HCT116 (cell line): ENCODE measurements at regions not wholly inside any gene's neighbourhood (a gene's known extent, or its start where the extent isn't known, plus 50 kb on each side); places are given as distances from the start of the nearest gene placed in this dataset.

Experiments used
- ATAC-seq: fragments of 200-7000 bp; cut with Tn5 transposase; 2 replicates; pipeline ENCODE4 v1.9.1; 2020; ENCODE audit warnings: mild to moderate bottlenecking, moderate library complexity
- BruUV-seq: library from RNA; stranded (reverse); fragments of 400-500 nt; replicated peaks from 2 replicates; lab custom pipeline; 2021; lab: Mats Ljungman, UMichigan
- CTCF ChIA-PET: fragments of 300-600 bp; sonication (Branson Sonifier 250); formaldehyde crosslinking; loops from one replicate; lab custom pipeline; 2021; ENCODE audit warnings: antibody characterized with exemption; lab: Charles Lee
- POLR2A ChIA-PET: fragments of 300-600, 350-600 bp; sonication (Branson Sonifier 250); formaldehyde crosslinking; loops from one replicate; lab custom pipeline; 2021; ENCODE audit warnings: antibody characterized with exemption; lab: Charles Lee
- RAD21 ChIA-PET, 2 experiments: fragments of 300-600 bp; sonication (Branson Sonifier 250); formaldehyde crosslinking; loops; one replicate each; lab custom pipeline; 2023; ENCODE audit warnings: low total read pairs in 2 of 2; ENCODE audit not compliant: uncharacterized antibody in 2 of 2, unreplicated experiment in 2 of 2, low non-redundant PET in 1 of 2; lab: Charles Lee
- DNase-seq: peaks from one replicate; pipeline ENCODE4 v3.0.0-alpha.2; 2010; ENCODE audit warnings: low read depth, low spot score
- H2AFZ ChIP-seq: fragments of 200-600 bp; shearing (Covaris generic), sonication (generic); 2 replicates; pipeline ENCODE4 v1.6.1; 2017; ENCODE audit warnings: low read depth, mixed run types, mixed read lengths, antibody characterized with exemption, low read length; ENCODE audit not compliant: poor library complexity, severe bottlenecking
- H3K27ac ChIP-seq: 2 replicates; pipeline ENCODE4 v1.5.1; 2012; ENCODE audit warnings: low read depth, low read length
- H3K27me3 ChIP-seq: fragments of 200-600 bp; sonication (generic); 2 replicates; pipeline ENCODE4 v1.6.1; 2016; ENCODE audit warnings: mixed run types, low read length, mixed read lengths; ENCODE audit not compliant: insufficient read depth
- H3K36me3 ChIP-seq, 2 experiments: fragments of 200-500 bp in 1 of 2; fragments of 200-600 bp in 1 of 2; sonication (Bioruptor generic) in 1 of 2; sonication (generic) in 1 of 2; 2 replicates each; pipeline versions ENCODE4 v1.5.1 to v1.6.1; 2014 to 2016; ENCODE audit warnings: low read length in 2 of 2, inconsistent platforms in 1 of 2, mixed read lengths in 1 of 2, mixed run types in 1 of 2; ENCODE audit not compliant: insufficient read depth in 2 of 2, control insufficient read depth in 1 of 2
- H3K4me1 ChIP-seq, 2 experiments: fragments of 200-600 bp in 1 of 2; sonication (generic) in 1 of 2; 2 replicates each; pipeline versions ENCODE4 v1.5.1 to v1.6.1; 2012 to 2017; ENCODE audit warnings: low read length in 2 of 2, inconsistent platforms in 1 of 2, mild to moderate bottlenecking in 1 of 2, mixed read lengths in 1 of 2, mixed run types in 1 of 2, moderate library complexity in 1 of 2; ENCODE audit not compliant: insufficient read depth in 2 of 2, control insufficient read depth in 1 of 2
- H3K4me2 ChIP-seq: fragments of 200-600 bp; sonication (generic); 2 replicates; pipeline ENCODE4 v1.6.1; 2017; ENCODE audit warnings: mixed run types, low read length, mixed read lengths
- H3K4me3 ChIP-seq, 2 experiments: fragments of 200-600 bp in 1 of 2; sonication (generic) in 1 of 2; replicated peaks in 1 of 2; 2 replicates each; pipeline ENCODE4 v1.5.1; 2011 to 2016; ENCODE audit warnings: low read length in 2 of 2, control low read depth in 1 of 2, low read depth in 1 of 2, mild to moderate bottlenecking in 1 of 2, mixed read lengths in 1 of 2, mixed run types in 1 of 2
- H3K79me2 ChIP-seq: fragments of 200-600 bp; sonication (generic); 2 replicates; pipeline ENCODE4 v1.6.1; 2017; ENCODE audit warnings: mild to moderate bottlenecking, mixed run types, low read length, moderate library complexity, mixed read lengths; ENCODE audit not compliant: insufficient read depth
- H3K9ac ChIP-seq: fragments of 200-600 bp; sonication (generic); 2 replicates; pipeline ENCODE4 v1.6.1; 2016; ENCODE audit warnings: low read length, mixed read lengths
- H3K9me2 ChIP-seq: fragments of 200-600 bp; sonication (generic), shearing (Covaris generic); 2 replicates; pipeline ENCODE4 v1.6.1; 2017; ENCODE audit warnings: mixed run types, mild to moderate bottlenecking, moderate library complexity; ENCODE audit not compliant: insufficient read depth
- H3K9me3 ChIP-seq, 2 experiments: fragments of 200-500 bp in 1 of 2; fragments of 200-600 bp in 1 of 2; sonication (Bioruptor generic) in 1 of 2; sonication (generic) in 1 of 2; 2 replicates each; pipeline ENCODE4 v1.6.1; 2014 to 2017; ENCODE audit warnings: low read length in 2 of 2, mixed read lengths in 2 of 2, inconsistent platforms in 1 of 2, low read depth in 1 of 2, mild to moderate bottlenecking in 1 of 2, mixed run types in 1 of 2, moderate library complexity in 1 of 2; ENCODE audit not compliant: control insufficient read depth in 1 of 2, insufficient read depth in 1 of 2
- H4K20me1 ChIP-seq: fragments of 200-600 bp; sonication (generic), shearing (Covaris generic); 2 replicates; pipeline ENCODE4 v1.6.1; 2017; ENCODE audit warnings: mixed run types, mild to moderate bottlenecking, moderate library complexity; ENCODE audit not compliant: insufficient read depth
- EGR1 ChIP-seq: IDR thresholded peaks from 2 replicates; pipeline ENCODE4 v1.6.1; 2012; ENCODE audit warnings: low read depth
- POLR2A ChIP-seq: IDR thresholded peaks from 2 replicates; pipeline ENCODE4 v1.7.0; 2011; ENCODE audit warnings: borderline replicate concordance; ENCODE audit not compliant: insufficient read depth, insufficient read length; ENCODE audit errors: extremely low read depth
- SIN3A ChIP-seq: IDR thresholded peaks from 2 replicates; pipeline ENCODE4 v1.6.1; 2012; ENCODE audit warnings: low read depth
- TCF7L2 ChIP-seq: IDR thresholded peaks from 2 replicates; pipeline ENCODE4 v1.7.0; 2011; ENCODE audit warnings: borderline replicate concordance, inconsistent platforms; ENCODE audit not compliant: insufficient read depth, insufficient read length; ENCODE audit errors: extremely low read depth
- intact Hi-C: fragments of 100-400 bp; cut with micrococcal nuclease; formaldehyde crosslinking; loops from 2 replicates; pipeline ENCODE4 v1.10.0; 2022
- TF ChIP-seq, protein P1 (sequence below), 3 experiments: fragments of 200-600 bp in 1 of 3; sonication (generic) in 1 of 3; IDR thresholded peaks in 2 of 3; conservative IDR thresholded peaks in 1 of 3; 2 replicates each; pipeline ENCODE4 v1.5.1; 2012 to 2017; ENCODE audit warnings: low read depth in 2 of 3, low read length in 2 of 3, antibody characterized with exemption in 1 of 3, borderline replicate concordance in 1 of 3, control low read depth in 1 of 3, mild to moderate bottlenecking in 1 of 3, mixed read lengths in 1 of 3, mixed run types in 1 of 3, moderate library complexity in 1 of 3; ENCODE audit not compliant: insufficient read depth in 1 of 3
- TF ChIP-seq, protein P2 (sequence below): IDR thresholded peaks from 2 replicates; pipeline ENCODE4 v1.6.1; 2011; ENCODE audit warnings: mild to moderate bottlenecking, low read length, moderate library complexity; ENCODE audit not compliant: insufficient replicate concordance; ENCODE audit errors: extremely low read depth

DNA sequence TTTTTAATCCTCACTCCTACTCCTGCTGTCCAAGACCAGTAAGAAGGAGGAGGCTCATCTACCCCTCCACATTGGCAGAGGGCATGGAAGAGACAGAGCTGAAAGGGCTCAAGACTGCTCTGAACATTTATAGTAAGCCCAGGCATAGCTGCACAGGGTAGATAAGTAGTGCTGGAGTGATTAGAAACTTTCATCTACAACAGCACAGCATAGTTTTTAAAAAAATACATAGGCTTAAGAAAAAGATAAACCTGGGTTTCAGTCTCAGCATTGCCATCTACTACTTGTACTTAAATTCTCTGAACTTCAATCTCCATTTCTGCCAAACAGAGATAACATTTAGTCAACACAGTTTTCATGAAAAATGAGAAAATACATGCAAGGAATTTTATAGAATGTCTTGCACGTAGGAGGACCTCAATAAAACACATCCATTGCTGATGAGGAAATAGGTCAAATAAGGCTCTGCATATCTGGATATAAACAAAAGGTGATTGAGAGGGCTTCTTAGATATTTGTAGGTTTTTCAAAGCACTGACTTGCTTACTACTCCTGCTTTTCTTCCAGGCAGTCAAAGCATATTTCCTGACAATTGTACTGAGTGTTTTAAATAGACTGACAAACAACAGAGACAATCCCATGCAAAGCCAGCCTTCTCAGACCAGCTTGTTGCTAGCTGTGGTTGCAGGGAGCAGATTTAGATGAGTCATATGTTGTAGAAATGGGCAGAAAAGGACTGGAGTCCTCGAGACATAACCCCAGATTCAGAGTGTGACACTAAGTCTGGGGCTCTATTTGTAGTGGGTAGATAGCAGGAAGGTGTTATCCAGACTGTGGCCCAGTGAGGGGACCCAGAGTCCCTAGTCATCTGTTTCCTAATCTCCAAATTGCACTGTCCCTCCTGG, 107.4 kb upstream of the TAB2 start:
- TF ChIP-seq POLR2A (no peak), SIN3A (no peak), TCF7L2 (no peak), EGR1 (no peak)
- TF ChIP-seq, protein P1, sequence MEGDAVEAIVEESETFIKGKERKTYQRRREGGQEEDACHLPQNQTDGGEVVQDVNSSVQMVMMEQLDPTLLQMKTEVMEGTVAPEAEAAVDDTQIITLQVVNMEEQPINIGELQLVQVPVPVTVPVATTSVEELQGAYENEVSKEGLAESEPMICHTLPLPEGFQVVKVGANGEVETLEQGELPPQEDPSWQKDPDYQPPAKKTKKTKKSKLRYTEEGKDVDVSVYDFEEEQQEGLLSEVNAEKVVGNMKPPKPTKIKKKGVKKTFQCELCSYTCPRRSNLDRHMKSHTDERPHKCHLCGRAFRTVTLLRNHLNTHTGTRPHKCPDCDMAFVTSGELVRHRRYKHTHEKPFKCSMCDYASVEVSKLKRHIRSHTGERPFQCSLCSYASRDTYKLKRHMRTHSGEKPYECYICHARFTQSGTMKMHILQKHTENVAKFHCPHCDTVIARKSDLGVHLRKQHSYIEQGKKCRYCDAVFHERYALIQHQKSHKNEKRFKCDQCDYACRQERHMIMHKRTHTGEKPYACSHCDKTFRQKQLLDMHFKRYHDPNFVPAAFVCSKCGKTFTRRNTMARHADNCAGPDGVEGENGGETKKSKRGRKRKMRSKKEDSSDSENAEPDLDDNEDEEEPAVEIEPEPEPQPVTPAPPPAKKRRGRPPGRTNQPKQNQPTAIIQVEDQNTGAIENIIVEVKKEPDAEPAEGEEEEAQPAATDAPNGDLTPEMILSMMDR (IDR thresholded peaks at IDR 0.05 in 2 of 3, conservative IDR thresholded peaks at IDR 0.05 in 1 of 3; ENCODE audit: borderline replicate concordance in 1 of 3, insufficient read depth in 1 of 3, low read depth in 2 of 3, low read length in 2 of 3), result no peak
- TF ChIP-seq, protein P2, sequence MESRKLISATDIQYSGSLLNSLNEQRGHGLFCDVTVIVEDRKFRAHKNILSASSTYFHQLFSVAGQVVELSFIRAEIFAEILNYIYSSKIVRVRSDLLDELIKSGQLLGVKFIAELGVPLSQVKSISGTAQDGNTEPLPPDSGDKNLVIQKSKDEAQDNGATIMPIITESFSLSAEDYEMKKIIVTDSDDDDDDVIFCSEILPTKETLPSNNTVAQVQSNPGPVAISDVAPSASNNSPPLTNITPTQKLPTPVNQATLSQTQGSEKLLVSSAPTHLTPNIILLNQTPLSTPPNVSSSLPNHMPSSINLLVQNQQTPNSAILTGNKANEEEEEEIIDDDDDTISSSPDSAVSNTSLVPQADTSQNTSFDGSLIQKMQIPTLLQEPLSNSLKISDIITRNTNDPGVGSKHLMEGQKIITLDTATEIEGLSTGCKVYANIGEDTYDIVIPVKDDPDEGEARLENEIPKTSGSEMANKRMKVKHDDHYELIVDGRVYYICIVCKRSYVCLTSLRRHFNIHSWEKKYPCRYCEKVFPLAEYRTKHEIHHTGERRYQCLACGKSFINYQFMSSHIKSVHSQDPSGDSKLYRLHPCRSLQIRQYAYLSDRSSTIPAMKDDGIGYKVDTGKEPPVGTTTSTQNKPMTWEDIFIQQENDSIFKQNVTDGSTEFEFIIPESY, result no peak
- H3K9me3 ChIP-seq, result no peaks in the 10 kb centered on the region
- no peaks in the 10 kb centered on the region for H4K20me1 ChIP-seq
- CTCF ChIA-PET, result no interaction called here
- H3K4me1 ChIP-seq, result no peaks in the 10 kb centered on the region
- RAD21 ChIA-PET, result no interaction called here
- no peaks in the 10 kb centered on the region for H3K9me2 ChIP-seq
- intact Hi-C loops, result no loop called here
- no TSS peak for BruUV-seq
- H3K27me3 ChIP-seq, result no peaks in the 10 kb centered on the region
- no peaks in the 10 kb centered on the region for H3K79me2 ChIP-seq
- H3K9ac ChIP-seq, result no peak overlapping the region
- no peak overlapping the region for H3K27ac ChIP-seq
- H2AFZ ChIP-seq, result no peak overlapping the region
- H3K4me3 ChIP-seq, result no peak overlapping the region
- POLR2A ChIA-PET, result no interaction called here
- ATAC-seq (no peak), DNase-seq (no peak)
- H3K36me3 ChIP-seq, result no peaks in the 10 kb centered on the region
- no peak overlapping the region for H3K4me2 ChIP-seq
